Natural killer cell (primary cell): ENCODE measurements at regions not wholly inside any gene's neighbourhood (a gene's known extent, or its start where the extent isn't known, plus 50 kb on each side); places are given as distances from the start of the nearest gene placed in this dataset.

Experiments
- ATAC-seq, 3 donors: fragments of 150-1000 bp in 2 of 3; fragments of 200-7000 bp in 1 of 3; cut with Tn5 transposase; 1 replicate in 1 of 3; 2 replicates in 2 of 3; pipeline ENCODE4 v1.10.0; 2021; ENCODE audit warnings: mild to moderate bottlenecking in 2 of 3, moderate library complexity in 2 of 3
- DNase-seq, 2 donors: peaks; one replicate each; pipeline versions ENCODE4 v3.0.0 to v3.0.0-alpha.2; 2013 to 2021; ENCODE audit warnings: mixed read lengths in 1 of 2
- H3K27ac ChIP-seq: one replicate; pipeline ENCODE4 v1.5.1; 2013; ENCODE audit warnings: mild to moderate bottlenecking, low read length
- H3K27me3 ChIP-seq: one replicate; pipeline ENCODE4 v1.6.1; 2013; ENCODE audit warnings: low read length; ENCODE audit not compliant: control insufficient read depth, insufficient read depth
- H3K36me3 ChIP-seq: one replicate; pipeline ENCODE4 v1.6.1; 2013; ENCODE audit warnings: low read length; ENCODE audit not compliant: control insufficient read depth, insufficient read depth
- H3K4me1 ChIP-seq: one replicate; pipeline ENCODE4 v1.6.1; 2013; ENCODE audit warnings: low read length; ENCODE audit not compliant: control insufficient read depth, insufficient read depth
- H3K4me3 ChIP-seq: one replicate; pipeline ENCODE4 v1.5.1; 2013; ENCODE audit warnings: low read length
- H3K9me3 ChIP-seq: one replicate; pipeline ENCODE4 v1.6.1; 2013; ENCODE audit warnings: low read length; ENCODE audit not compliant: control insufficient read depth, insufficient read depth
- H3K27ac Mint-ChIP-seq, 2 donors: one replicate each; pipeline ENCODE4 v1.8.0; 2022; ENCODE audit warnings: mild to moderate bottlenecking in 2 of 2, mixed read lengths in 2 of 2, moderate library complexity in 1 of 2
- H3K27me3 Mint-ChIP-seq, 2 donors: one replicate each; pipeline ENCODE4 v1.8.0; 2022; ENCODE audit warnings: low read depth in 2 of 2, mixed read lengths in 2 of 2
- H3K36me3 Mint-ChIP-seq: one replicate; pipeline ENCODE4 v1.8.0; 2022; ENCODE audit warnings: mixed read lengths
- H3K4me1 Mint-ChIP-seq, 2 donors: one replicate each; pipeline ENCODE4 v1.8.0; 2022; ENCODE audit warnings: mixed read lengths in 2 of 2
- H3K4me3 Mint-ChIP-seq: one replicate; pipeline ENCODE4 v1.8.0; 2022; ENCODE audit warnings: mild to moderate bottlenecking, moderate library complexity, mixed read lengths
- H3K9me3 Mint-ChIP-seq, 2 donors: one replicate each; pipeline ENCODE4 v1.8.0; 2022; ENCODE audit warnings: mixed read lengths in 2 of 2
- CTCF ChIP-seq: fragments of 200-600 bp; IDR thresholded peaks from one replicate; pipeline ENCODE4 v1.8.0; 2022; ENCODE audit warnings: antibody characterized with exemption
- WGBS: methylation state at CpG from one replicate; pipeline ENCODE4 v1.1.7; 2013; ENCODE audit warnings: missing lambda C conversion rate; ENCODE audit not compliant: insufficient coverage; 5-methylcytosine and 5-hydroxymethylcytosine counted together
- intact Hi-C: fragments of 100-400 bp; cut with micrococcal nuclease; formaldehyde crosslinking; loops from one replicate; pipeline ENCODE4 v1.14.2; 2022

GRCh38 chr5:2696156-2696807, 55.2 kb downstream of the IRX2 start:
- 92% methylated on average over 16 of the region's 16 CpGs for WGBS
- Histone ChIP-seq H3K27me3 (no peaks in the 10 kb centered on the region), H3K27ac (no peak overlapping the region), H3K4me1 (no peaks in the 10 kb centered on the region), H3K36me3 (no peaks in the 10 kb centered on the region), H3K9me3 (no peaks in the 10 kb centered on the region), H3K4me3 (no peak overlapping the region)
- Mint-ChIP-seq H3K4me3 (no peak overlapping the region), H3K27ac (no peak overlapping the region), H3K36me3 (no peaks in the 10 kb centered on the region), H3K27me3 (no peaks in the 10 kb centered on the region), H3K4me1 (no peaks in the 10 kb centered on the region), H3K9me3 (peaks cover 5 to 6% of the 10 kb centered on the region in 2 donors)
- no peak for DNase-seq
- no peak for ATAC-seq
- no peak for TF ChIP-seq CTCF
- intact Hi-C loops, result no loop called here

GRCh38 chr5:2695200-2695891, 56.1 kb downstream of the IRX2 start:
- no peaks in the 10 kb centered on the region for H3K27me3 Mint-ChIP-seq
- intact Hi-C loops, result no loop called here
- WGBS, result 92% methylated on average over 8 of the region's 8 CpGs
- peaks cover 5 to 6% of the 10 kb centered on the region in 2 donors for H3K9me3 Mint-ChIP-seq
- no peak for ATAC-seq
- no peaks in the 10 kb centered on the region for H3K4me1 Mint-ChIP-seq
- Histone ChIP-seq H3K27me3 (no peaks in the 10 kb centered on the region), H3K9me3 (no peaks in the 10 kb centered on the region), H3K27ac (no peak overlapping the region), H3K4me1 (no peaks in the 10 kb centered on the region), H3K4me3 (no peak overlapping the region), H3K36me3 (no peaks in the 10 kb centered on the region)
- no peak for DNase-seq
- TF ChIP-seq CTCF, result no peak
- H3K4me3 Mint-ChIP-seq, result no peak overlapping the region
- no peak overlapping the region for H3K27ac Mint-ChIP-seq
- no peaks in the 10 kb centered on the region for H3K36me3 Mint-ChIP-seq

- Mint-ChIP-seq H3K36me3 (no peaks in the 10 kb centered on the region), H3K9me3 (peaks cover 6 to 8% of the 10 kb centered on the region in 2 donors), H3K27me3 (no peaks in the 10 kb centered on the region), H3K27ac (no peak overlapping the region), H3K4me3 (no peak overlapping the region), H3K4me1 (no peaks in the 10 kb centered on the region)
- Histone ChIP-seq H3K36me3 (no peaks in the 10 kb centered on the region), H3K9me3 (no peaks in the 10 kb centered on the region), H3K4me3 (no peak overlapping the region), H3K27ac (no peak overlapping the region), H3K4me1 (no peaks in the 10 kb centered on the region), H3K27me3 (no peaks in the 10 kb centered on the region)
- no CpG with 5 or more reads among the region's 1 CpG for WGBS
- ATAC-seq (no peak), DNase-seq (no peak)
- TF ChIP-seq CTCF, result no peak
- intact Hi-C loops, result no loop called here
Measured at GRCh38 chr5:2691530-2691929, 59.9 kb downstream of the IRX2 start.
